ENCODE measurements at regions not wholly inside any gene's neighbourhood (a gene's known extent, or its start where the extent isn't known, plus 50 kb on each side); places are given as distances from the start of the nearest gene placed in this dataset.

- TF ChIP-seq, protein P1, sequence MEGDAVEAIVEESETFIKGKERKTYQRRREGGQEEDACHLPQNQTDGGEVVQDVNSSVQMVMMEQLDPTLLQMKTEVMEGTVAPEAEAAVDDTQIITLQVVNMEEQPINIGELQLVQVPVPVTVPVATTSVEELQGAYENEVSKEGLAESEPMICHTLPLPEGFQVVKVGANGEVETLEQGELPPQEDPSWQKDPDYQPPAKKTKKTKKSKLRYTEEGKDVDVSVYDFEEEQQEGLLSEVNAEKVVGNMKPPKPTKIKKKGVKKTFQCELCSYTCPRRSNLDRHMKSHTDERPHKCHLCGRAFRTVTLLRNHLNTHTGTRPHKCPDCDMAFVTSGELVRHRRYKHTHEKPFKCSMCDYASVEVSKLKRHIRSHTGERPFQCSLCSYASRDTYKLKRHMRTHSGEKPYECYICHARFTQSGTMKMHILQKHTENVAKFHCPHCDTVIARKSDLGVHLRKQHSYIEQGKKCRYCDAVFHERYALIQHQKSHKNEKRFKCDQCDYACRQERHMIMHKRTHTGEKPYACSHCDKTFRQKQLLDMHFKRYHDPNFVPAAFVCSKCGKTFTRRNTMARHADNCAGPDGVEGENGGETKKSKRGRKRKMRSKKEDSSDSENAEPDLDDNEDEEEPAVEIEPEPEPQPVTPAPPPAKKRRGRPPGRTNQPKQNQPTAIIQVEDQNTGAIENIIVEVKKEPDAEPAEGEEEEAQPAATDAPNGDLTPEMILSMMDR (IDR thresholded peaks at IDR 0.05) = no peak
- no peak for TF ChIP-seq POLR2A (IDR thresholded peaks at IDR 0.05)
Observed at GRCh38 chr2:56576001-56576400, 392.2 kb downstream of the CCDC85A start.
